Neural cell (in vitro differentiated cells): ENCODE measurements at regions not wholly inside any gene's neighbourhood (a gene's known extent, or its start where the extent isn't known, plus 50 kb on each side); places are given as distances from the start of the nearest gene placed in this dataset.

Source experiments
- H2AFZ ChIP-seq: fragments of 200-600, 300-800 bp; sonication (generic), shearing (Covaris generic); 2 replicates; pipeline ENCODE4 v1.6.0; 2014; ENCODE audit warnings: low read depth, mild to moderate bottlenecking, antibody characterized with exemption, low read length, moderate library complexity
- H3F3A ChIP-seq: fragments of 200-600 bp; shearing (Covaris generic); 2 replicates; pipeline ENCODE4 v1.6.1; 2016; ENCODE audit warnings: mild to moderate bottlenecking, moderate library complexity, mixed read lengths, antibody characterized with exemption, low read length; ENCODE audit not compliant: insufficient read depth, poor library complexity, severe bottlenecking
- H3K27ac ChIP-seq: fragments of 200-600, 300-800 bp; sonication (generic), shearing (Covaris generic); 2 replicates; pipeline ENCODE4 v1.5.1; 2014; ENCODE audit warnings: mild to moderate bottlenecking, low read length, moderate library complexity
- H3K27me3 ChIP-seq: fragments of 300-800, 200-600 bp; sonication (generic), shearing (Covaris generic); 2 replicates; pipeline ENCODE4 v1.6.0; 2014; ENCODE audit warnings: mild to moderate bottlenecking, low read depth, low read length, moderate library complexity; ENCODE audit not compliant: insufficient read depth
- H3K36me3 ChIP-seq: fragments of 300-800, 200-600 bp; sonication (generic), shearing (Covaris generic); 2 replicates; pipeline ENCODE4 v1.5.1; 2014; ENCODE audit warnings: mild to moderate bottlenecking, antibody characterized with exemption, low read length, moderate library complexity; ENCODE audit not compliant: insufficient read depth
- H3K4me2 ChIP-seq: fragments of 300-800, 200-600 bp; sonication (generic), shearing (Covaris generic); 2 replicates; pipeline ENCODE4 v1.6.0; 2014; ENCODE audit warnings: mild to moderate bottlenecking, low read length
- H3K4me3 ChIP-seq: fragments of 300-800, 200-600 bp; sonication (generic), shearing (Covaris generic); 2 replicates; pipeline ENCODE4 v1.5.1; 2014; ENCODE audit warnings: mild to moderate bottlenecking, low read length, moderate library complexity
- H3K79me2 ChIP-seq: fragments of 200-600 bp; shearing (Covaris generic); replicated peaks from 2 replicates; pipeline ENCODE4 v1.6.0; 2014; ENCODE audit warnings: mild to moderate bottlenecking, low read length, moderate library complexity; ENCODE audit not compliant: insufficient read depth
- H3K9ac ChIP-seq: fragments of 300-800, 200-600 bp; sonication (generic), shearing (Covaris generic); 2 replicates; pipeline ENCODE4 v1.6.1; 2016; ENCODE audit warnings: mild to moderate bottlenecking, low read length, mixed read lengths
- H3K9me2 ChIP-seq: fragments of 200-600 bp; shearing (Covaris generic); 2 replicates; pipeline ENCODE4 v1.6.1; 2016; ENCODE audit warnings: mild to moderate bottlenecking, low read length, mixed read lengths; ENCODE audit not compliant: insufficient read depth
- H3K9me3 ChIP-seq: fragments of 200-600, 300-800 bp; sonication (generic), shearing (Covaris generic); 2 replicates; pipeline ENCODE4 v1.6.1; 2016; ENCODE audit warnings: mild to moderate bottlenecking, mixed run types, low read length, moderate library complexity, mixed read lengths
- H4K20me1 ChIP-seq: fragments of 200-600 bp; shearing (Covaris generic); 2 replicates; pipeline ENCODE4 v1.6.1; 2016; ENCODE audit warnings: mild to moderate bottlenecking, mixed run types; ENCODE audit not compliant: insufficient read depth
- EP300 ChIP-seq: fragments of 450-650 bp; conservative IDR thresholded peaks from 2 replicates; pipeline ENCODE4 v1.6.1; 2014; ENCODE audit warnings: antibody characterized with exemption, mild to moderate bottlenecking, moderate library complexity; ENCODE audit not compliant: poor library complexity, severe bottlenecking
- EZH2 ChIP-seq: fragments of 200-600, 300-800 bp; shearing (Covaris generic), sonication (generic); IDR thresholded peaks from 2 replicates; pipeline ENCODE4 v1.6.1; 2014; ENCODE audit warnings: antibody characterized with exemption, low read length, borderline replicate concordance, mild to moderate bottlenecking; ENCODE audit not compliant: insufficient read depth, poor library complexity, severe bottlenecking
- MXI1 ChIP-seq: fragments of 450-650 bp; conservative IDR thresholded peaks from 2 replicates; pipeline ENCODE4 v1.6.1; 2014; ENCODE audit warnings: antibody characterized with exemption, mild to moderate bottlenecking; ENCODE audit not compliant: poor library complexity, severe bottlenecking
- POLR2AphosphoS5 ChIP-seq: IDR thresholded peaks from 2 replicates; pipeline ENCODE4 v1.6.1; 2012
- RAD21 ChIP-seq: fragments of 450-650 bp; conservative IDR thresholded peaks from 2 replicates; pipeline ENCODE4 v1.6.1; 2014; ENCODE audit warnings: antibody characterized with exemption, mild to moderate bottlenecking, moderate library complexity
- REST ChIP-seq: IDR thresholded peaks from 2 replicates; pipeline ENCODE4 v1.6.1; 2012; ENCODE audit warnings: borderline replicate concordance
- SMC3 ChIP-seq: fragments of 450-650 bp; conservative IDR thresholded peaks from 2 replicates; pipeline ENCODE4 v1.6.1; 2014; ENCODE audit warnings: antibody characterized with exemption, mild to moderate bottlenecking, moderate library complexity; ENCODE audit not compliant: poor library complexity
- TAF1 ChIP-seq: IDR thresholded peaks from 2 replicates; pipeline ENCODE4 v1.6.1; 2012; ENCODE audit warnings: low read depth
- TF ChIP-seq, protein P1 (sequence below): fragments of 450-650 bp; IDR thresholded peaks from 2 replicates; pipeline ENCODE4 v1.5.1; 2014; ENCODE audit warnings: antibody characterized with exemption, mild to moderate bottlenecking, moderate library complexity; ENCODE audit not compliant: poor library complexity, severe bottlenecking

- no peak overlapping the region for H3K4me2 ChIP-seq
Observed at GRCh38 chr1:87956750-87957149, 628.1 kb downstream of the LMO4 start.

DNA sequence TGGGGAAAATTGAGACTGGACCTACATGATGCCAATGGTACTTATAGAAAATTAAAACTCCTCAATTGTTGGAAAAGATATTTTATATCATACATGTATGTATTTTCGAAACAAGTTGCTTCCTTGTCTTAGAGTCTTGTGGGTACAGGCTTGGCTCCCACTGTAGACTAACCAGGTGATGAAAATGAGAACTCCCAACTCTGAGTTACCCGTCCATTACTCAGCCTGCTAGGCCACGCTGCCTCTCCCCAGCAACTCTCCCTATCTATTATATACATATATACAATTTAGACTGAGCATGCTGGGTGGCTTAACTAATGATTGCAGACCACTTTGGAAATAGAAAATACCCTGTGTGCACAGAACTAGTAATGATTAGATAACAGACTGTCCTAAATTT is 628.7 kb downstream of the LMO4 start:
- no peaks in the 10 kb centered on the region for H3K9me2 ChIP-seq
- H3F3A ChIP-seq, result no peaks in the 10 kb centered on the region
- H3K79me2 ChIP-seq, result no peaks in the 10 kb centered on the region
- no peak overlapping the region for H2AFZ ChIP-seq
- no peaks in the 10 kb centered on the region for H3K9me3 ChIP-seq
- no peak overlapping the region for H3K4me3 ChIP-seq
- no peak overlapping the region for H3K9ac ChIP-seq
- no peak overlapping the region for H3K27ac ChIP-seq
- H3K36me3 ChIP-seq, result no peaks in the 10 kb centered on the region
- no peaks in the 10 kb centered on the region for H4K20me1 ChIP-seq
- no peak overlapping the region for H3K4me2 ChIP-seq
- no peaks in the 10 kb centered on the region for H3K27me3 ChIP-seq
- TF ChIP-seq SMC3 (no peak), TAF1 (no peak), EZH2 (no peak), REST (no peak), POLR2AphosphoS5 (no peak), EP300 (no peak), MXI1 (no peak), RAD21 (no peak)
- TF ChIP-seq, protein P1, sequence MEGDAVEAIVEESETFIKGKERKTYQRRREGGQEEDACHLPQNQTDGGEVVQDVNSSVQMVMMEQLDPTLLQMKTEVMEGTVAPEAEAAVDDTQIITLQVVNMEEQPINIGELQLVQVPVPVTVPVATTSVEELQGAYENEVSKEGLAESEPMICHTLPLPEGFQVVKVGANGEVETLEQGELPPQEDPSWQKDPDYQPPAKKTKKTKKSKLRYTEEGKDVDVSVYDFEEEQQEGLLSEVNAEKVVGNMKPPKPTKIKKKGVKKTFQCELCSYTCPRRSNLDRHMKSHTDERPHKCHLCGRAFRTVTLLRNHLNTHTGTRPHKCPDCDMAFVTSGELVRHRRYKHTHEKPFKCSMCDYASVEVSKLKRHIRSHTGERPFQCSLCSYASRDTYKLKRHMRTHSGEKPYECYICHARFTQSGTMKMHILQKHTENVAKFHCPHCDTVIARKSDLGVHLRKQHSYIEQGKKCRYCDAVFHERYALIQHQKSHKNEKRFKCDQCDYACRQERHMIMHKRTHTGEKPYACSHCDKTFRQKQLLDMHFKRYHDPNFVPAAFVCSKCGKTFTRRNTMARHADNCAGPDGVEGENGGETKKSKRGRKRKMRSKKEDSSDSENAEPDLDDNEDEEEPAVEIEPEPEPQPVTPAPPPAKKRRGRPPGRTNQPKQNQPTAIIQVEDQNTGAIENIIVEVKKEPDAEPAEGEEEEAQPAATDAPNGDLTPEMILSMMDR, result no peak

More at GRCh38 chr1:87956750-87957149, 628.1 kb downstream of the LMO4 start:
- Histone ChIP-seq H3K36me3 (no peaks in the 10 kb centered on the region), H3K4me3 (no peak overlapping the region), H2AFZ (no peak overlapping the region), H3K27ac (no peak overlapping the region), H3K9ac (no peak overlapping the region), H3K9me2 (no peaks in the 10 kb centered on the region), H3F3A (no peaks in the 10 kb centered on the region), H3K9me3 (no peaks in the 10 kb centered on the region), H4K20me1 (no peaks in the 10 kb centered on the region), H3K79me2 (no peaks in the 10 kb centered on the region), H3K27me3 (no peaks in the 10 kb centered on the region)
- TF ChIP-seq RAD21 (no peak), SMC3 (no peak), POLR2AphosphoS5 (no peak), EP300 (no peak), REST (no peak), TAF1 (no peak), MXI1 (no peak), EZH2 (no peak)
- TF ChIP-seq, protein P1, result no peak
